GM12878 (cell line): ENCODE measurements at regions not wholly inside any gene's neighbourhood (a gene's known extent, or its start where the extent isn't known, plus 50 kb on each side); places are given as distances from the start of the nearest gene placed in this dataset.

Source experiments
- ATAC-seq: fragments of 200-7000 bp; cut with Tn5 transposase; 3 replicates; pipeline ENCODE4 v1.9.1; 2020; ENCODE audit warnings: mild to moderate bottlenecking, moderate library complexity
- BruUV-seq: library from RNA; stranded (reverse); fragments of 400-500 nt; replicated peaks from 2 replicates; lab custom pipeline; 2021; lab: Mats Ljungman, UMichigan
- CTCF ChIA-PET: fragments of 300-600 bp; sonication (Branson Sonifier 250); formaldehyde crosslinking; extraction: SDS; loops from one replicate; lab custom pipeline; 2021; ENCODE audit warnings: inconsistent platforms; lab: Yijun Ruan, JAX
- POLR2A ChIA-PET: fragments of 350-600 bp; formaldehyde crosslinking; extraction: SDS; loops from one replicate; lab custom pipeline; 2021; ENCODE audit warnings: inconsistent platforms; lab: Charles Lee
- RAD21 ChIA-PET: fragments of 300-600 bp; sonication (Branson Sonifier 250); formaldehyde crosslinking; loops from one replicate; lab custom pipeline; 2023; ENCODE audit warnings: antibody characterized with exemption; ENCODE audit not compliant: unreplicated experiment; lab: Charles Lee
- SMC1A ChIA-PET: fragments of 300-600 bp; sonication (Branson Sonifier 250); formaldehyde crosslinking; loops from one replicate; lab custom pipeline; 2023; ENCODE audit not compliant: unreplicated experiment, uncharacterized antibody; lab: Charles Lee
- DNase-seq: peaks from one replicate; pipeline ENCODE4 v3.0.0-alpha.2; 2011; ENCODE audit warnings: low read depth, low spot score
- FAIRE-seq: peaks from 3 replicates; lab custom pipeline; 2011; peaks lifted over from hg19 to GRCh38; lab: Jason Lieb, UNC
- H2AFZ ChIP-seq: 2 replicates; pipeline ENCODE4 v1.6.0; 2011; ENCODE audit warnings: low read depth, low read length, control low read depth; ENCODE audit not compliant: control insufficient read depth
- H3K27ac ChIP-seq: 2 replicates; pipeline ENCODE4 v1.5.1; 2011; ENCODE audit warnings: control low read depth; ENCODE audit not compliant: control insufficient read depth, insufficient read depth
- H3K27me3 ChIP-seq, 2 experiments: replicated peaks in 1 of 2; 2 replicates each; pipeline versions ENCODE4 v1.6.0 to v1.6.1; 2011; ENCODE audit warnings: low read length in 1 of 2; ENCODE audit not compliant: control insufficient read depth in 2 of 2, insufficient read depth in 2 of 2
- H3K36me3 ChIP-seq, 2 experiments: 2 replicates each; pipeline ENCODE4 v1.5.1; 2011; ENCODE audit warnings: low read length in 1 of 2; ENCODE audit not compliant: control insufficient read depth in 2 of 2, insufficient read depth in 2 of 2
- H3K4me1 ChIP-seq: 2 replicates; pipeline ENCODE4 v1.6.1; 2011; ENCODE audit warnings: mild to moderate bottlenecking, low read length, moderate library complexity, mixed read lengths; ENCODE audit not compliant: control insufficient read depth, insufficient read depth
- H3K4me2 ChIP-seq: 2 replicates; pipeline ENCODE4 v1.6.0; 2011; ENCODE audit warnings: control low read depth; ENCODE audit not compliant: control insufficient read depth, insufficient read depth
- H3K4me3 ChIP-seq: fragments of 200-600 bp; sonication (generic); 2 replicates; pipeline ENCODE4 v1.5.1; 2016
- H3K79me2 ChIP-seq: 2 replicates; pipeline ENCODE4 v1.6.0; 2011; ENCODE audit warnings: low read length; ENCODE audit not compliant: control insufficient read depth, insufficient read depth
- H3K9ac ChIP-seq: 2 replicates; pipeline ENCODE4 v1.8.0; 2011; ENCODE audit warnings: low read length, control low read depth, mixed read lengths; ENCODE audit not compliant: control insufficient read depth, insufficient read depth
- H3K9me3 ChIP-seq: replicated peaks from 3 replicates; pipeline ENCODE4 v1.5.1; 2011; ENCODE audit warnings: mild to moderate bottlenecking, low read length; ENCODE audit not compliant: control insufficient read depth, insufficient read depth
- H4K20me1 ChIP-seq: 2 replicates; pipeline ENCODE4 v1.6.0; 2011; ENCODE audit not compliant: control insufficient read depth, insufficient read depth
- CHD2 ChIP-seq: IDR thresholded peaks from 2 replicates; pipeline ENCODE4 v1.6.1; 2011; ENCODE audit warnings: low read depth, low read length, improper control_type of control experiment, borderline replicate concordance
- CHD4 ChIP-seq: fragments of 200-600 bp; sonication (generic); IDR thresholded peaks from 2 replicates; pipeline ENCODE4 v1.6.1; 2016; ENCODE audit warnings: mild to moderate bottlenecking
- EED ChIP-seq: sonication (generic); IDR thresholded peaks from 2 replicates; pipeline ENCODE4 v1.6.1; 2016; ENCODE audit warnings: antibody characterized with exemption, low read depth
- EGR1 ChIP-seq, 2 experiments: IDR thresholded peaks; 1 replicate in 1 of 2; 2 replicates in 1 of 2; pipeline ENCODE4 v1.6.1; 2011 to 2012; ENCODE audit warnings: low read depth in 2 of 2, low read length in 2 of 2, borderline replicate concordance in 1 of 2, mild to moderate bottlenecking in 1 of 2, moderate library complexity in 1 of 2
- FOS ChIP-seq: IDR thresholded peaks from 3 replicates; pipeline ENCODE4 v1.6.1; 2011; ENCODE audit warnings: borderline replicate concordance; ENCODE audit not compliant: insufficient read length; ENCODE audit errors: extremely low read depth
- GABPA ChIP-seq: IDR thresholded peaks from 2 replicates; pipeline ENCODE4 v1.6.1; 2014; ENCODE audit warnings: antibody characterized with exemption, low read depth, mild to moderate bottlenecking, inconsistent platforms
- IRF4 ChIP-seq: IDR thresholded peaks from 2 replicates; pipeline ENCODE4 v1.6.1; 2011; ENCODE audit warnings: low read depth, low read length
- KDM1A ChIP-seq: fragments of 200-600 bp; sonication (generic); IDR thresholded peaks from 2 replicates; pipeline ENCODE4 v1.6.1; 2016; ENCODE audit warnings: borderline replicate concordance
- TAF1 ChIP-seq: IDR thresholded peaks from 2 replicates; pipeline ENCODE4 v1.6.1; 2011; ENCODE audit warnings: mild to moderate bottlenecking, low read depth, low read length, borderline replicate concordance
- ZZZ3 ChIP-seq: IDR thresholded peaks from 2 replicates; pipeline ENCODE4 v1.6.1; 2011; ENCODE audit warnings: low read depth; ENCODE audit not compliant: control insufficient read depth, insufficient read length
- WGBS: methylation state at CpG from one replicate; pipeline ENCODE4 v1.1.6; 2016; ENCODE audit warnings: low lambda C conversion rate; ENCODE audit not compliant: insufficient replicate concordance, insufficient coverage; ENCODE audit errors: missing lambda C conversion rate; 5-methylcytosine and 5-hydroxymethylcytosine counted together
- in situ Hi-C: fragments of 300-500 bp; cut with MboI; formaldehyde crosslinking; loops from 9 replicates; pipeline ENCODE4 v1.14.3; 2018; ENCODE audit warnings: mixed read lengths
- intact Hi-C: fragments of 100-400 bp; cut with micrococcal nuclease; formaldehyde crosslinking; loops from one replicate; pipeline ENCODE4 v1.14.2; 2022; ENCODE audit not compliant: unreplicated experiment
- TF ChIP-seq, protein P1 (sequence below): fragments of 450-650 bp; IDR thresholded peaks from 2 replicates; pipeline ENCODE4 v1.6.1; 2016; ENCODE audit warnings: mild to moderate bottlenecking, moderate library complexity, borderline replicate concordance
- TF ChIP-seq, protein P2 (sequence below), 3 experiments: IDR thresholded peaks in 2 of 3; conservative IDR thresholded peaks in 1 of 3; 2 replicates each; pipeline ENCODE4 v1.5.1; 2011; ENCODE audit warnings: low read depth in 3 of 3, low read length in 3 of 3, mild to moderate bottlenecking in 3 of 3, control low read depth in 2 of 3, moderate library complexity in 2 of 3, inconsistent platforms in 1 of 3, mixed read lengths in 1 of 3; ENCODE audit not compliant: control insufficient read depth in 2 of 3, insufficient read depth in 1 of 3; ENCODE audit errors: extremely low read depth in 1 of 3
- TF ChIP-seq, protein P3 (sequence below): fragments of 450-650 bp; conservative IDR thresholded peaks from 2 replicates; pipeline ENCODE4 v1.6.1; 2017; ENCODE audit warnings: mild to moderate bottlenecking, moderate library complexity
- TF ChIP-seq, protein P4 (sequence below): fragments of 450-650 bp; IDR thresholded peaks from 2 replicates; pipeline ENCODE4 v1.6.1; 2017; ENCODE audit warnings: mild to moderate bottlenecking, low read depth, inconsistent platforms; ENCODE audit not compliant: poor library complexity, severe bottlenecking

DNA sequence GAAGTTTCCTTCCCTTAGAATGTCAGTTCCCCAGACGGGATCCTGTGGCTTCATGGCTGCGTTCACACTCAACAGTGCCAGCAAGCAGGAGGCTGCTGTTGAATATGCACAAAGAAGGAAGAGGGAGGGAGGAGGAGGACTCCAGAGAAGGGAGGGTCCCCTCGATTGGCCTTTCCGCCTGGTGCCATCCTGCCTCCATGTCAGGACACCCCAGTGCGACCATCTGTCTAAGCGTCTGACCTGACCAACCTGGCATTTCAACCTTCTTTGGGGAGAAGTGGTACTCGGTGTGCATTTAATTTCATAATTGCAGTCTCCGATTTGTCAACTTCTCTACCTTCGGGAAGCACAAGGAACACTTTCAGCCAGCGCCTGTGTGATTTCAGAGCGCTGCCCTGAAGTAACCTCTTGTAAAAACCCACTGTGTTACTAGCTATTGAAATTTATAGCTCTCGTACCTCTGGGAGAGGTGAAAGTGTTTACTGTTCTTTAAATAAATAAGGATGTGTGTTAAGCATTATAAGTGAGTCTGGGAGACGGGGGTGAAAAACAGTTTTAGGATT lies 1491.9 kb downstream of the TBC1D22A start:
- FAIRE-seq: no peak
- H3K4me1 ChIP-seq: no peaks in the 10 kb centered on the region
- SMC1A ChIA-PET: no interaction called here
- in situ Hi-C loops (no loop called here), intact Hi-C loops (no loop called here)
- RAD21 ChIA-PET: no interaction called here
- H3K9me3 ChIP-seq: no peaks in the 10 kb centered on the region
- H3K36me3 ChIP-seq: no peaks in the 10 kb centered on the region
- H3K9ac ChIP-seq: no peak overlapping the region
- WGBS: 4% methylated on average over 13 of the region's 13 CpGs
- CTCF ChIA-PET: no interaction called here
- H2AFZ ChIP-seq: no peak overlapping the region
- DNase-seq: no peak
- POLR2A ChIA-PET: no interaction called here
- no peaks in the 10 kb centered on the region for H3K79me2 ChIP-seq
- H3K4me2 ChIP-seq: no peak overlapping the region
- ATAC-seq: no peak
- H3K4me3 ChIP-seq: no peak overlapping the region
- BruUV-seq: no TSS peak
- H4K20me1 ChIP-seq: no peaks in the 10 kb centered on the region
- no peak overlapping the region for H3K27ac ChIP-seq
- no peaks in the 10 kb centered on the region for H3K27me3 ChIP-seq
- TF ChIP-seq, protein P1, sequence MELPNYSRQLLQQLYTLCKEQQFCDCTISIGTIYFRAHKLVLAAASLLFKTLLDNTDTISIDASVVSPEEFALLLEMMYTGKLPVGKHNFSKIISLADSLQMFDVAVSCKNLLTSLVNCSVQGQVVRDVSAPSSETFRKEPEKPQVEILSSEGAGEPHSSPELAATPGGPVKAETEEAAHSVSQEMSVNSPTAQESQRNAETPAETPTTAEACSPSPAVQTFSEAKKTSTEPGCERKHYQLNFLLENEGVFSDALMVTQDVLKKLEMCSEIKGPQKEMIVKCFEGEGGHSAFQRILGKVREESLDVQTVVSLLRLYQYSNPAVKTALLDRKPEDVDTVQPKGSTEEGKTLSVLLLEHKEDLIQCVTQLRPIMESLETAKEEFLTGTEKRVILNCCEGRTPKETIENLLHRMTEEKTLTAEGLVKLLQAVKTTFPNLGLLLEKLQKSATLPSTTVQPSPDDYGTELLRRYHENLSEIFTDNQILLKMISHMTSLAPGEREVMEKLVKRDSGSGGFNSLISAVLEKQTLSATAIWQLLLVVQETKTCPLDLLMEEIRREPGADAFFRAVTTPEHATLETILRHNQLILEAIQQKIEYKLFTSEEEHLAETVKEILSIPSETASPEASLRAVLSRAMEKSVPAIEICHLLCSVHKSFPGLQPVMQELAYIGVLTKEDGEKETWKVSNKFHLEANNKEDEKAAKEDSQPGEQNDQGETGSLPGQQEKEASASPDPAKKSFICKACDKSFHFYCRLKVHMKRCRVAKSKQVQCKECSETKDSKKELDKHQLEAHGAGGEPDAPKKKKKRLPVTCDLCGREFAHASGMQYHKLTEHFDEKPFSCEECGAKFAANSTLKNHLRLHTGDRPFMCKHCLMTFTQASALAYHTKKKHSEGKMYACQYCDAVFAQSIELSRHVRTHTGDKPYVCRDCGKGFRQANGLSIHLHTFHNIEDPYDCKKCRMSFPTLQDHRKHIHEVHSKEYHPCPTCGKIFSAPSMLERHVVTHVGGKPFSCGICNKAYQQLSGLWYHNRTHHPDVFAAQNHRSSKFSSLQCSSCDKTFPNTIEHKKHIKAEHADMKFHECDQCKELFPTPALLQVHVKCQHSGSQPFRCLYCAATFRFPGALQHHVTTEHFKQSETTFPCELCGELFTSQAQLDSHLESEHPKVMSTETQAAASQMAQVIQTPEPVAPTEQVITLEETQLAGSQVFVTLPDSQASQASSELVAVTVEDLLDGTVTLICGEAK: no peak
- TF ChIP-seq CHD2 (no peak), ZZZ3 (no peak), EGR1 (IDR thresholded peaks at IDR 0.05; ENCODE audit: borderline replicate concordance in 1 of 2, low read depth in 2 of 2, low read length in 2 of 2) (no peak), FOS (no peak), TAF1 (no peak), KDM1A (no peak), CHD4 (no peak), GABPA (no peak), IRF4 (no peak), EED (no peak)
- TF ChIP-seq, protein P2, sequence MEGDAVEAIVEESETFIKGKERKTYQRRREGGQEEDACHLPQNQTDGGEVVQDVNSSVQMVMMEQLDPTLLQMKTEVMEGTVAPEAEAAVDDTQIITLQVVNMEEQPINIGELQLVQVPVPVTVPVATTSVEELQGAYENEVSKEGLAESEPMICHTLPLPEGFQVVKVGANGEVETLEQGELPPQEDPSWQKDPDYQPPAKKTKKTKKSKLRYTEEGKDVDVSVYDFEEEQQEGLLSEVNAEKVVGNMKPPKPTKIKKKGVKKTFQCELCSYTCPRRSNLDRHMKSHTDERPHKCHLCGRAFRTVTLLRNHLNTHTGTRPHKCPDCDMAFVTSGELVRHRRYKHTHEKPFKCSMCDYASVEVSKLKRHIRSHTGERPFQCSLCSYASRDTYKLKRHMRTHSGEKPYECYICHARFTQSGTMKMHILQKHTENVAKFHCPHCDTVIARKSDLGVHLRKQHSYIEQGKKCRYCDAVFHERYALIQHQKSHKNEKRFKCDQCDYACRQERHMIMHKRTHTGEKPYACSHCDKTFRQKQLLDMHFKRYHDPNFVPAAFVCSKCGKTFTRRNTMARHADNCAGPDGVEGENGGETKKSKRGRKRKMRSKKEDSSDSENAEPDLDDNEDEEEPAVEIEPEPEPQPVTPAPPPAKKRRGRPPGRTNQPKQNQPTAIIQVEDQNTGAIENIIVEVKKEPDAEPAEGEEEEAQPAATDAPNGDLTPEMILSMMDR (IDR thresholded peaks at IDR 0.05 in 2 of 3, conservative IDR thresholded peaks at IDR 0.05 in 1 of 3; ENCODE audit: control insufficient read depth in 2 of 3, extremely low read depth in 1 of 3, insufficient read depth in 1 of 3, low read depth in 3 of 3, low read length in 3 of 3): no peak
- TF ChIP-seq, protein P3, sequence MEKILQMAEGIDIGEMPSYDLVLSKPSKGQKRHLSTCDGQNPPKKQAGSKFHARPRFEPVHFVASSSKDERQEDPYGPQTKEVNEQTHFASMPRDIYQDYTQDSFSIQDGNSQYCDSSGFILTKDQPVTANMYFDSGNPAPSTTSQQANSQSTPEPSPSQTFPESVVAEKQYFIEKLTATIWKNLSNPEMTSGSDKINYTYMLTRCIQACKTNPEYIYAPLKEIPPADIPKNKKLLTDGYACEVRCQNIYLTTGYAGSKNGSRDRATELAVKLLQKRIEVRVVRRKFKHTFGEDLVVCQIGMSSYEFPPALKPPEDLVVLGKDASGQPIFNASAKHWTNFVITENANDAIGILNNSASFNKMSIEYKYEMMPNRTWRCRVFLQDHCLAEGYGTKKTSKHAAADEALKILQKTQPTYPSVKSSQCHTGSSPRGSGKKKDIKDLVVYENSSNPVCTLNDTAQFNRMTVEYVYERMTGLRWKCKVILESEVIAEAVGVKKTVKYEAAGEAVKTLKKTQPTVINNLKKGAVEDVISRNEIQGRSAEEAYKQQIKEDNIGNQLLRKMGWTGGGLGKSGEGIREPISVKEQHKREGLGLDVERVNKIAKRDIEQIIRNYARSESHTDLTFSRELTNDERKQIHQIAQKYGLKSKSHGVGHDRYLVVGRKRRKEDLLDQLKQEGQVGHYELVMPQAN: no peak
- TF ChIP-seq, protein P4, sequence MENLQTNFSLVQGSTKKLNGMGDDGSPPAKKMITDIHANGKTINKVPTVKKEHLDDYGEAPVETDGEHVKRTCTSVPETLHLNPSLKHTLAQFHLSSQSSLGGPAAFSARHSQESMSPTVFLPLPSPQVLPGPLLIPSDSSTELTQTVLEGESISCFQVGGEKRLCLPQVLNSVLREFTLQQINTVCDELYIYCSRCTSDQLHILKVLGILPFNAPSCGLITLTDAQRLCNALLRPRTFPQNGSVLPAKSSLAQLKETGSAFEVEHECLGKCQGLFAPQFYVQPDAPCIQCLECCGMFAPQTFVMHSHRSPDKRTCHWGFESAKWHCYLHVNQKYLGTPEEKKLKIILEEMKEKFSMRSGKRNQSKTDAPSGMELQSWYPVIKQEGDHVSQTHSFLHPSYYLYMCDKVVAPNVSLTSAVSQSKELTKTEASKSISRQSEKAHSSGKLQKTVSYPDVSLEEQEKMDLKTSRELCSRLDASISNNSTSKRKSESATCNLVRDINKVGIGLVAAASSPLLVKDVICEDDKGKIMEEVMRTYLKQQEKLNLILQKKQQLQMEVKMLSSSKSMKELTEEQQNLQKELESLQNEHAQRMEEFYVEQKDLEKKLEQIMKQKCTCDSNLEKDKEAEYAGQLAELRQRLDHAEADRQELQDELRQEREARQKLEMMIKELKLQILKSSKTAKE: no peak
